GM19239 (cell line): ENCODE measurements at regions not wholly inside any gene's neighbourhood (a gene's known extent, or its start where the extent isn't known, plus 50 kb on each side); places are given as distances from the start of the nearest gene placed in this dataset.

Experiments
- DNase-seq: peaks from one replicate; pipeline ENCODE4 v3.0.0; 2011; ENCODE audit warnings: low spot score; ENCODE audit not compliant: insufficient read length
- FAIRE-seq: peaks from 2 replicates; lab custom pipeline; 2011; peaks lifted over from hg19 to GRCh38; lab: Jason Lieb, UNC

DNA sequence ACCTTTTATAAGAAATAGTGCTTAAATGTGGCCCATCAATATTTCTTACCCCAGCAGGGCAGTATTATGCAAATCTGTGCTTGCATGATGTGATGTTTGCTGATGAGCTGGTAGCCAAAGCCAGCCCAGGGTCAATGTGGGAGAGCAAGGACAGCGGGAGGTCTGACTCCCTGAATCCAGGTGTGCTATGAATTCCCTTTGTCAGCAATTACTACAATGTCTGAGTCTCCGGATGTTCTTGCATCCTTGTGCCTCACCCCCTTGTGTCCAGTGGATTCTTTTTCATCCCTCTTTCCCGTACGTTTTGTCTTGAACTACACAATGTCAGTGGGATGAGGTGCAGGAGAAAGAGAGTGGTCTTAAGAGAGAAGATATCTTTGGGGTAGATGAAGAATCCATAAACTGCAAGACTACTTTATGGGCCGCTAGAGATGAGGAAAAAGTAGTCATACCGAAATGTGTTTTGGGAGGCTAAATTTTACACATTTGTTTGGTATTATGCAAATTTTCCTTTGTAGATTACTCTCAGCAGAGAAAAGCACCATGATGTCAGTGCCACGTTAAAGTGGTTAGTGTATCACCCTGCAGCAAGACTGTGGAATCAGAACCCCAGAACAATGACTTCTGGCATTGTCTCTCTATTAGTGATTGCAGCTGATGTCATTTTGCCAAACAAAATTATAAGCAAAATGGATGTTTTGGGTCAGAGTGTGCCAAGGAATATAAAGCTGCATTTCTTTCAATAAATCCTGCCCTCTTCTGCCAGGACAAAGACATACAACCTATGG is 53.5 kb upstream of the TSHZ3 start:
- FAIRE-seq (no peak), DNase-seq (no peak)

DNA sequence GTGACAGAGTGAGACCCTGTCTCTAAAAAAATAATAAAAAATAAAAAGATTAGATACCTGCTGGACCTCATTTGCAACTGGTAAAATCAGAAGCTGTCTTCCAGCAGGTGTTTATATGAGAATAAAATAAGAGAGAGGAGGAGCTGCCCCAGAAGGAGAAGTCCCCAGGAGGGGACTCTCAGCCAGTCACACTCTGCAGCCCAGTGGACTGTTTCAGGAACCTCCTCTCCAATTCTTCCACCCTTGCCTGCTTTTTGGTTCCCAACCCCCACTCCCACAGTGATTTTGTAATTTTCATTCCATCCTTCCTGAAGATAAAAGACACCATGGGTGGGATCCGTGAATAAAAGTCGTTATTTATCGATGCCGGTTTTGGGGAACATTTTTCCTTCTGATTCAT is 56.9 kb upstream of the TSHZ3 start:
- DNase-seq (no peak), FAIRE-seq (no peak)

DNA sequence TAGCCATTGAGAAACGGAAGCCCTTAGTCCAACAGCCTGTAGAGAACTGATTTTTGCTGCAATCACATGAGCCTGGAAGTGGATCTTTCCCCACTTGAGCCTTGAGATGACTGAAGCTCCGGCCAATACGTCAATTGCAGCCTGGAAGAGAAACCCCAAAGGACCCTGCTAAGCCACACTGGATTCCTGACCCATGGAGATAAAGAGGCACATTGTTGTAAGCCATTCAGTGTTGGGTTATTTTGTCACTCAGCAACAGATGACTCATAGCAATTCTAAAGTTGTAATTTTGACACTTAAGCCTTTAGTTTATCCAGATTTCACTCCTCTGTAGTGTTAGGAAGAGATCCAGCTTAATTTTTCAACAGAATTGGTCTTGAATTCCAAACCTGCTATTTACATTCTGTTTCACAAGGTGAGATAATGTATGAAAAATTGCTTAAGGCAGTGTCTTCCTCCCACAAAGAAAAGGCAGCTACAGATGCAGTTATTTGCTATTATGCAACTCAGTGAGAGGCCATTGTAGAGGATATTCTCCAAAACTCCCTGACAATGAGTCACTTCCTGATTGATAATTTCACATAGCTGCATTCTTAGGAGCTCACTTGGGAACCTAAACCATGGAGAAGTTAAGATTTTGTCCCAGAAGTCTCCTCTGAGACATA is 59.4 kb upstream of the TSHZ3 start:
- no peak for DNase-seq
- no peak for FAIRE-seq

DNA sequence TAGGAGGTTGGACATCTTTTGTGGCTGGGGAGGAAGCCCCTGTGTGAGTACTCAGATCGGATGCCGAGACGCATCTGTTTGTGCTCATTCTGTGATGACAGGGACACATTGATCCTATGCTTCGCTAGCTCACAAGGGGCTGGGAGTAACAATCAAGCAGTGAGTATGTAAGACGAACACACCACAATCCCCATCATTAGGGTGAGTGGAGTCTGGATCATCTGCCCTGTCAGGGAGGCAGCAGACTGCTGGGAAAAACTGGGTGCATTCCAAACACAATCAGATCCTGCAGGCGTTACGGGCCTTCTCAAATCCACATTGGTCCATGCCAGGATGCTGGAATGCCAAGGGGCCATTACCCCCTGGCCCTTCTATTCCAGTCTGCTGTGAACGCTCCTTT is 64.1 kb upstream of the TSHZ3 start:
- FAIRE-seq (no peak), DNase-seq (no peak)

DNA sequence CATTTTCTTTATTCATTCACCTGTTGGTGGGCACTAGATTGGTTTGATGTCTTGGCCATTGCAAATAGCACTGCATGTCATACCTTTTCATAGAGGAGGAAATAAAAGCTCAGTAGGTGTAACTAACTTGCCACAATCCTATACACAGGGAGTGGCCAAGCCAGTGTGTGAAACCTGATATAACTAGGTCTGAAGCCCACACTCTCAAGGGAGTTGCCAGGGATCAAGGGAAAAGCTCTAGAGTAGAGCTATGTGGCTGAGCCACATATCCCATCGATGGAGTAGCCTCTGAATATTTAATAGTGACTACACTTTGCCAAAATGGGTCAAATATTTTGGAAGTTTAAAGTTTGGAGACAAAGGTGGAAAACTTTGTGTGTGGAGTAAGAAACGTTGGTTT is 66.1 kb upstream of the TSHZ3 start:
- DNase-seq (no peak), FAIRE-seq (no peak)

GRCh38 chr19:31416548-31416947 is 67.3 kb upstream of the TSHZ3 start:
- FAIRE-seq: no peak
- no peak for DNase-seq

GRCh38 chr19:31418055-31418454 is 68.8 kb upstream of the TSHZ3 start:
- FAIRE-seq (no peak), DNase-seq (no peak)

- no peak for DNase-seq
- FAIRE-seq: no peak
Measured at GRCh38 chr19:31418692-31419430, 69.6 kb upstream of the TSHZ3 start.

DNA sequence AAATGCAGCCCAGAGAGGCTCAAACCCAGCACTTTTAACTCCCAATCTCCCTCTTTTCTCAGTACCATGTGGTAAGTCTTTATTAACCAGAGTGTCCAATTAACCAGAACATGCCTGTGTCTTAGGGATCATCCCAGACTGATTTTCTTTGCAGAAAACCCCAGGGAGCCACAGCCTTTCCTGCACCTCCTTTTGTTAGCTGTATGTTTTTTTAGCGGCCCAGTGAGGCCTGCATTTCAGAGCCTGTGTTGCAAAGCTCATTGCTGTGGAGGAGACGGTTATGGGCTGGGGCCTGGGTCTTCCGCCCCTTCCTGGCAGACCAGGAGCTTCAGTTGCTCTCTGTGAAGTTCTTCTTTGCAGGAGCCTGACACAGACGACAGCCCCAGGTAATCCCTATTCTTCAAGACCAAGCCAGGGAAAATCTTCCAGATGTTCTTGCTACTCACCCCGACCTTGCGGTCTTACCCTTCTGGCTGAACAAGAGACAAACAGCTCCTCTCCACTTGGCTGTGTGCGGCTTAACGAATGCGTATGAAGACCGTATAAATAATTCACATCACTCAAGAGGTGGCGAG is 70.7 kb upstream of the TSHZ3 start:
- no peak for DNase-seq
- FAIRE-seq: no peak

GRCh38 chr19:31421082-31421481 is 71.8 kb upstream of the TSHZ3 start:
- FAIRE-seq: no peak

DNA sequence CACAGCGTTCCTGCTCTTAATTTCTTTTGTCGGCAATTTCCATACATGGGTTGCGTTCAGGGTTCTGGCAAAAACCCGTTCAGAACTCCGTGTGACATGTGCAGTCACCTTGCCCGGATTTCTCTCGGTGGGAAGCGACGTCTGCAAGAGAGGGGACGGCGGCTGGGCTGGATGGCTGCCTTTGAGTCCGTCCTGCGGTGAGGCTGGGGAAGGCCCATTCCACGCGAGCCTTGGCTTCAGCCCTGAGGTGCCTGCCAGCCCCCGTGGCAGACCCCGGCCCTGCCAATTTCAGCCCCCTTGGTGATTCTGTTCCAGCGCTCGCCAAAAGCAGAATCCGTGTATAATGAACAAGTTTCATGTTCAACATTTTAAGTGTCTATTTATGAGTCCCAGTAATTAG is 72.6 kb upstream of the TSHZ3 start:
- DNase-seq (no peak), FAIRE-seq (no peak)

More at GRCh38 chr19:31421082-31421481, 71.8 kb upstream of the TSHZ3 start:
- DNase-seq: no peak

- no peak for DNase-seq
- FAIRE-seq: no peak
Measured at GRCh38 chr19:31423896-31424295, 74.7 kb upstream of the TSHZ3 start.

DNA sequence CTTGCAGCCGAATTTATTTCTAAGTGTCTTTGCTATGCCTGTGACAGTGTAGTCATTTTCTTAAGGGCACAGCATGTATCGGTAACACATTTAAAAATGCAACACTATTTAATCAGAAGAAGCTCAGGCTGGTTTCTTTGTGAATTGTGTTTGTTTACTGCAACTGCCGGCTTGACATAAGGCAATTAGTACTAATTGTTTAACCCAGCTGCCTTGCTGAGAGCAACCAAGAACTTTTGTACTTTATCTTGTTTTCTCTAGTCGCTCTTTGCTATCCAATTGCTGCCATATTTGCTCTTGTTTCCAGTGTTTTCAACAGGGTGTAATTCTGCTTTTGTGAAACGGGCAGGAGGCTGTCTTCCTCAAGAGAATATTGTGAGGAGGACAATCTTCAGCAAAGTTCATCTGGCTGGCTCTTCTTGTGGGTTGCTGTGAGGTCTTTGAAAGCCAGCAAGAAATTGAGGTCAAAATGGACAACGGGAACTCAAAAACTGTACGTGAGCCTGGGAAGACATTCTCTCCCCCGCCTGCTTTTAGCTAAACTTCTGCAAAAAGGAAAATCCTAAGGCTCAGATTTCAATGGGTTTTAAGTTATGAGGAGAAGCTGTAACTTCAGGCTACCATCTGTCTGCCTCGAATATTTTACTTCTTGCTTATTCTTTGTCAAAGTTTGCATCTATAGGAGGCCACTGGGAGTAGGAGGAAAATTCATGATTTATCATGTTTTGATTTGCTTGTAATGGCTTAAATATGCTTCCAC is 75.8 kb upstream of the TSHZ3 start:
- DNase-seq (no peak), FAIRE-seq (no peak)

DNA sequence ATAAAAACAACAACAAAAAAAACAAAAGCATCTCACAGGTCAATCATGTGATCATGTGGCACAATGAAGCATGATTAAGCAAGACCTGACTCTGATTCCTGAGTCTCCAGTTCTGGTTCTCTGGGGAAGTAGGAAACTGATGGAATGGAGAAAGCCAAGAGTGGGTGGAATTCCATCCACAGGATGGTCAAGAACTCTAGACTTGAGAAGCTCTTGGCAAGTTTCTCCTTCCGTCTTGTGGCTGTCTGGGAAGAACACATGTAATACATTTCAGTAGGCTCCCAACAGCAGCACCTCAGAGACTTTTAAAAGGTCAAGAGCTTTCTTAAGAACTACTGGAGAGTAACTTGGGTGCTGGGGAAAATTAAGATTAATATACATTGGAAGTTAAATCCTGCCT is 78.6 kb upstream of the TSHZ3 start:
- FAIRE-seq (no peak), DNase-seq (no peak)

DNA sequence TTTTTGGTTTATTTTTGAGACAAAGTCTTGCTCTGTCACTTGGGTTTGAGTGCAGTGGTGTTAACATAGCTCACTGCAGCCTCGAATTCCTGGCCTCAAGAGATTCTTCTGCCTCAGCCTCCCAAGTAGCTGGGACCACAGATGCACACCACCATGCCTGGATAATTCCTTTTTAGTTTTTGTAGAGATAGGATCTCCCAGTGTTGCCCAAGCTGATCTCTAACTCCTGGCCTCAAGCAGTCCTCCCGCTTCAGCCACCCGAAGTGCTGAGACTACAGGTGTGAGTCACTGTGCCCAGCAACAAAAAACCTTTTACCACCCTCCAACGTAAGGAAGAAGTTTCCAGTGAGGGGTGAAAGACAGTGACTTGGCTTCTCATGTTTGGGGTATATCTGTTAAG is 81.1 kb upstream of the TSHZ3 start:
- DNase-seq (no peak), FAIRE-seq (no peak)

GRCh38 chr19:31432201-31432810 is 83.1 kb upstream of the TSHZ3 start:
- FAIRE-seq: no peak

DNA sequence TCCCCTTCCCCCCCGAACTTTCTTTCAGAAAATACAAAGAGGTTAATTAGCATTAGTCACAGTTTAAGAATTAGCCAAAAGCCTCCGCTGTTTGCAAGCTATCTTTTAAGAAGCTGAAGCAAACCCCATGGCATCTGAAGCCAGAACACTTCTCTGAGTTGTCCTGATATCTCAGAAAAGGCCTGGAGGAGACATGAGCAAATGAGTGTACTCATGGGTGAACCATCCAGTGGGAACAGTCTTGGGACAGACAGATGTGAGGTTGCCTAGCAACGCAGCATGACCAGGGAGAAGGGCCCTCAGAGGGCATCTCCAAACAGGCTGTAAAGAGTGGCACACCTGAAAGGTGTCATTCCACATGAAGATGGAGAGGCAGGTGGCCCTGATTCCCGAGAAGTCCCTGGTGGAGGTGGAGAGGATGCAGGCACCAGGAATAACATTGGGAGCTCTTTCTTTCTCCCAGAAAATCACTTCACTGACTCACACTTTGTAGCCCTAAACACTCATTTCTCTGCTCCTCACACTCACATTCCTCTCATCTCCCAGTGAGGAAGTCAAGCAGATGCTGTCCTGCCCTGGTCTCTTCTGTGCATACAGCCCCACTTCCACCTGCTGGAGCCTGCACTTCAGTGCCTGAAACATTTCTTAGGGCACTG is 87.0 kb upstream of the TSHZ3 start:
- DNase-seq (no peak), FAIRE-seq (no peak)

More at GRCh38 chr19:31432201-31432810, 83.1 kb upstream of the TSHZ3 start:
- DNase-seq: no peak

GRCh38 chr19:31438401-31439269 is 89.4 kb upstream of the TSHZ3 start:
- no peak for FAIRE-seq
- no peak for DNase-seq
